GM12878 (cell line): ENCODE measurements at regions not wholly inside any gene's neighbourhood (a gene's known extent, or its start where the extent isn't known, plus 50 kb on each side); places are given as distances from the start of the nearest gene placed in this dataset.

Experiments
- ATAC-seq: fragments of 200-7000 bp; cut with Tn5 transposase; 3 replicates; pipeline ENCODE4 v1.9.1; 2020; ENCODE audit warnings: mild to moderate bottlenecking, moderate library complexity
- BruUV-seq: library from RNA; stranded (reverse); fragments of 400-500 nt; replicated peaks from 2 replicates; lab custom pipeline; 2021; lab: Mats Ljungman, UMichigan
- CTCF ChIA-PET: fragments of 300-600 bp; sonication (Branson Sonifier 250); formaldehyde crosslinking; extraction: SDS; loops from one replicate; lab custom pipeline; 2021; ENCODE audit warnings: inconsistent platforms; lab: Yijun Ruan, JAX
- POLR2A ChIA-PET: fragments of 350-600 bp; formaldehyde crosslinking; extraction: SDS; loops from one replicate; lab custom pipeline; 2021; ENCODE audit warnings: inconsistent platforms; lab: Charles Lee
- RAD21 ChIA-PET: fragments of 300-600 bp; sonication (Branson Sonifier 250); formaldehyde crosslinking; loops from one replicate; lab custom pipeline; 2023; ENCODE audit warnings: antibody characterized with exemption; ENCODE audit not compliant: unreplicated experiment; lab: Charles Lee
- SMC1A ChIA-PET: fragments of 300-600 bp; sonication (Branson Sonifier 250); formaldehyde crosslinking; loops from one replicate; lab custom pipeline; 2023; ENCODE audit not compliant: unreplicated experiment, uncharacterized antibody; lab: Charles Lee
- DNase-seq: peaks from one replicate; pipeline ENCODE4 v3.0.0-alpha.2; 2011; ENCODE audit warnings: low read depth, low spot score
- FAIRE-seq: peaks from 3 replicates; lab custom pipeline; 2011; peaks lifted over from hg19 to GRCh38; lab: Jason Lieb, UNC
- H2AFZ ChIP-seq: 2 replicates; pipeline ENCODE4 v1.6.0; 2011; ENCODE audit warnings: low read depth, low read length, control low read depth; ENCODE audit not compliant: control insufficient read depth
- H3K27ac ChIP-seq: 2 replicates; pipeline ENCODE4 v1.5.1; 2011; ENCODE audit warnings: control low read depth; ENCODE audit not compliant: control insufficient read depth, insufficient read depth
- H3K27me3 ChIP-seq, 2 experiments: replicated peaks in 1 of 2; 2 replicates each; pipeline versions ENCODE4 v1.6.0 to v1.6.1; 2011; ENCODE audit warnings: low read length in 1 of 2; ENCODE audit not compliant: control insufficient read depth in 2 of 2, insufficient read depth in 2 of 2
- H3K36me3 ChIP-seq, 2 experiments: 2 replicates each; pipeline ENCODE4 v1.5.1; 2011; ENCODE audit warnings: low read length in 1 of 2; ENCODE audit not compliant: control insufficient read depth in 2 of 2, insufficient read depth in 2 of 2
- H3K4me1 ChIP-seq: 2 replicates; pipeline ENCODE4 v1.6.1; 2011; ENCODE audit warnings: mild to moderate bottlenecking, low read length, moderate library complexity, mixed read lengths; ENCODE audit not compliant: control insufficient read depth, insufficient read depth
- H3K4me2 ChIP-seq: 2 replicates; pipeline ENCODE4 v1.6.0; 2011; ENCODE audit warnings: control low read depth; ENCODE audit not compliant: control insufficient read depth, insufficient read depth
- H3K4me3 ChIP-seq: fragments of 200-600 bp; sonication (generic); 2 replicates; pipeline ENCODE4 v1.5.1; 2016
- H3K79me2 ChIP-seq: 2 replicates; pipeline ENCODE4 v1.6.0; 2011; ENCODE audit warnings: low read length; ENCODE audit not compliant: control insufficient read depth, insufficient read depth
- H3K9ac ChIP-seq: 2 replicates; pipeline ENCODE4 v1.8.0; 2011; ENCODE audit warnings: low read length, control low read depth, mixed read lengths; ENCODE audit not compliant: control insufficient read depth, insufficient read depth
- H3K9me3 ChIP-seq: replicated peaks from 3 replicates; pipeline ENCODE4 v1.5.1; 2011; ENCODE audit warnings: mild to moderate bottlenecking, low read length; ENCODE audit not compliant: control insufficient read depth, insufficient read depth
- H4K20me1 ChIP-seq: 2 replicates; pipeline ENCODE4 v1.6.0; 2011; ENCODE audit not compliant: control insufficient read depth, insufficient read depth
- BACH1 ChIP-seq: fragments of 450-650 bp; IDR thresholded peaks from 2 replicates; pipeline ENCODE4 v1.6.1; 2017; ENCODE audit warnings: mild to moderate bottlenecking, borderline replicate concordance
- CUX1 ChIP-seq: IDR thresholded peaks from 2 replicates; pipeline ENCODE4 v1.6.1; 2012; ENCODE audit warnings: improper control_type of control experiment, low read depth, low read length; ENCODE audit not compliant: insufficient replicate concordance
- GABPA ChIP-seq: IDR thresholded peaks from 2 replicates; pipeline ENCODE4 v1.6.1; 2014; ENCODE audit warnings: antibody characterized with exemption, low read depth, mild to moderate bottlenecking, inconsistent platforms
- SIX5 ChIP-seq: IDR thresholded peaks from 2 replicates; pipeline ENCODE4 v1.6.1; 2011; ENCODE audit warnings: mild to moderate bottlenecking, low read depth, low read length, moderate library complexity; ENCODE audit not compliant: severe bottlenecking
- ZNF207 ChIP-seq: fragments of 450-650 bp; IDR thresholded peaks from 2 replicates; pipeline ENCODE4 v1.6.1; 2014; ENCODE audit warnings: antibody characterized with exemption, mild to moderate bottlenecking, borderline replicate concordance
- ZNF217 ChIP-seq: fragments of 450-650 bp; IDR thresholded peaks from 2 replicates; pipeline ENCODE4 v1.6.1; 2017; ENCODE audit warnings: antibody characterized with exemption, mild to moderate bottlenecking
- WGBS: methylation state at CpG from one replicate; pipeline ENCODE4 v1.1.6; 2016; ENCODE audit warnings: low lambda C conversion rate; ENCODE audit not compliant: insufficient replicate concordance, insufficient coverage; ENCODE audit errors: missing lambda C conversion rate; 5-methylcytosine and 5-hydroxymethylcytosine counted together
- in situ Hi-C: fragments of 300-500 bp; cut with MboI; formaldehyde crosslinking; loops from 9 replicates; pipeline ENCODE4 v1.14.3; 2018; ENCODE audit warnings: mixed read lengths
- intact Hi-C: fragments of 100-400 bp; cut with micrococcal nuclease; formaldehyde crosslinking; loops from one replicate; pipeline ENCODE4 v1.14.2; 2022; ENCODE audit not compliant: unreplicated experiment

DNA sequence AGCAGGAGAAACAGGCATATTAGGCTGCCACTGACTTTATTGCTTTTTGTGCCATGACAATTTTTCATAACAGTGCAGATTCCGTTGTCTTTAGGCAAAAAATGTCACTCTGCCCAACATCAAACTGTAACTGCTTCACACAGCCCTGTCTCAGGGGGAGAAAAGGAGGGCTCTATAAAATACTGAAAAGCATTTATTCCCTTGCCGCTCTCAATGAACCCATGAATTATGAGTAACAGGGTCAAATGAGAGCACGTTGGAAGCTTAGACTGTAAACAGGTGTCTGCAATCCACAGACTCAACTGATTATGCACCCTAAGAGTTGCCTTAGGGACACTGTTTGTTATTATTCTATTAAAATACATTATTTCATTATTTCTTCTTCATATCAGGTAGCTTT lies 292.1 kb upstream of the FMN2 start:
- WGBS, result 48% methylated on average over 3 of the region's 3 CpGs
- ChIA-PET POLR2A (no interaction called here), CTCF (no interaction called here), RAD21 (no interaction called here), SMC1A (no interaction called here)
- intact Hi-C loops, result no loop called here
- Histone ChIP-seq H3K4me1 (no peaks in the 10 kb centered on the region), H3K27ac (no peak overlapping the region), H3K27me3 (no peaks in the 10 kb centered on the region), H3K36me3 (no peaks in the 10 kb centered on the region), H3K4me2 (no peak overlapping the region), H3K4me3 (no peak overlapping the region), H4K20me1 (no peaks in the 10 kb centered on the region), H2AFZ (no peak overlapping the region), H3K79me2 (no peaks in the 10 kb centered on the region), H3K9me3 (no peaks in the 10 kb centered on the region), H3K9ac (no peak overlapping the region)
- no peak for DNase-seq
- BruUV-seq, result no TSS peak
- ATAC-seq, result no peak
- TF ChIP-seq GABPA (no peak), CUX1 (no peak), BACH1 (no peak), ZNF207 (no peak), SIX5 (no peak), ZNF217 (no peak)
- no peak for FAIRE-seq
- in situ Hi-C loops, result no loop called here
